Tibial nerve (tissue), 4 donors: ENCODE measurements at regions not wholly inside any gene's neighbourhood (a gene's known extent, or its start where the extent isn't known, plus 50 kb on each side); places are given as distances from the start of the nearest gene placed in this dataset.
"Not testable (repeated sequence)": the region's sequence is repeated elsewhere in the genome, so short reads cannot be mapped to it uniquely, and the experiment has no call there.

Experiments used
- CTCF ChIP-seq, 5 experiments: fragments of 200-600 bp in 3 of 5; fragments of 450-650 bp in 2 of 5; sonication (generic) in 3 of 5; IDR thresholded peaks; one replicate each; pipeline ENCODE4 v1.5.1; 2016 to 2019; ENCODE audit warnings: antibody characterized with exemption in 5 of 5, mild to moderate bottlenecking in 3 of 5, moderate library complexity in 2 of 5
- EP300 ChIP-seq, 2 donors: sonication (generic); formaldehyde crosslinking; IDR thresholded peaks; one replicate each; pipeline ENCODE4 v1.6.1; 2017; ENCODE audit warnings: antibody characterized with exemption in 2 of 2, mild to moderate bottlenecking in 1 of 2

GRCh38 chr12:8325145-8325839, 97.9 kb upstream of the FAM90A1 start:
- not testable (repeated sequence) for TF ChIP-seq CTCF, EP300 (IDR thresholded peaks at IDR 0.05)
